Spleen (tissue), 7 donors: ENCODE measurements at regions not wholly inside any gene's neighbourhood (a gene's known extent, or its start where the extent isn't known, plus 50 kb on each side); places are given as distances from the start of the nearest gene placed in this dataset.

Source experiments
- POLR2A ChIP-seq, 3 donors: fragments of 450-650 bp; IDR thresholded peaks; one replicate each; pipeline ENCODE4 v1.5.1; 2017; ENCODE audit warnings: antibody characterized with exemption in 3 of 3, mild to moderate bottlenecking in 1 of 3
- POLR2AphosphoS5 ChIP-seq, 3 donors: sonication (generic); formaldehyde crosslinking; IDR thresholded peaks; one replicate each; pipeline ENCODE4 v1.5.1; 2017; ENCODE audit warnings: antibody characterized with exemption in 3 of 3
- TF ChIP-seq, protein P1 (sequence below), 11 experiments: fragments of 200-600 bp in 7 of 11; fragments of 450-650 bp in 4 of 11; sonication (generic) in 4 of 11; IDR thresholded peaks in 8 of 11; conservative IDR thresholded peaks in 3 of 11; 1 replicate in 7 of 11; 2 replicates in 4 of 11; pipeline versions ENCODE4 v1.4.0 to v1.8.0; 2016 to 2021; ENCODE audit warnings: antibody characterized with exemption in 11 of 11, inconsistent platforms in 4 of 11, mild to moderate bottlenecking in 1 of 11
- donor health status: DM: no; HTN: no; CAD: no; lungs with moderate emphysema.
- donor health status: DM: no; HTN: no; CAD: no.
- donor health status: DM: no; HTN: no; CAD: no.

DNA sequence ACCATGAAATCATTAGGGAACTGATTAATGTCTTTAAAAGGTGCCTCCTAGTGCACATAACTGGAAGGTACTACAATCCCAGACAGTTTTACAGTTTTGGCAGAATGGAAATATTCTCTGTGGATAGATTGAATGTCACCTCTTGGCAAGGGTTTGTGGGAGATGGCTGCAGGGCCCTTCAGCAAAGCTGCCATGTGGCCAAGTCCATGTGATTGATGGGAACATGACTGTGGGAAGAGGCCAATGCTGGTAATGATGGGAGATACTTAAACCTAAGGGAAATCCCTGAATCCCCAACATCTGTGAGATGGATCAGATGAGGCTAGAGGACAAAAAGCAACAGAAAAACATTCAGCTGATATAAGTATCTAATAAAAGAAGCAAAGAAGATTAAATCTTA, 493.7 kb downstream of the MAGEE1 start:
- TF ChIP-seq, protein P1, sequence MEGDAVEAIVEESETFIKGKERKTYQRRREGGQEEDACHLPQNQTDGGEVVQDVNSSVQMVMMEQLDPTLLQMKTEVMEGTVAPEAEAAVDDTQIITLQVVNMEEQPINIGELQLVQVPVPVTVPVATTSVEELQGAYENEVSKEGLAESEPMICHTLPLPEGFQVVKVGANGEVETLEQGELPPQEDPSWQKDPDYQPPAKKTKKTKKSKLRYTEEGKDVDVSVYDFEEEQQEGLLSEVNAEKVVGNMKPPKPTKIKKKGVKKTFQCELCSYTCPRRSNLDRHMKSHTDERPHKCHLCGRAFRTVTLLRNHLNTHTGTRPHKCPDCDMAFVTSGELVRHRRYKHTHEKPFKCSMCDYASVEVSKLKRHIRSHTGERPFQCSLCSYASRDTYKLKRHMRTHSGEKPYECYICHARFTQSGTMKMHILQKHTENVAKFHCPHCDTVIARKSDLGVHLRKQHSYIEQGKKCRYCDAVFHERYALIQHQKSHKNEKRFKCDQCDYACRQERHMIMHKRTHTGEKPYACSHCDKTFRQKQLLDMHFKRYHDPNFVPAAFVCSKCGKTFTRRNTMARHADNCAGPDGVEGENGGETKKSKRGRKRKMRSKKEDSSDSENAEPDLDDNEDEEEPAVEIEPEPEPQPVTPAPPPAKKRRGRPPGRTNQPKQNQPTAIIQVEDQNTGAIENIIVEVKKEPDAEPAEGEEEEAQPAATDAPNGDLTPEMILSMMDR (IDR thresholded peaks at IDR 0.05 in 8 of 11, conservative IDR thresholded peaks at IDR 0.05 in 3 of 11), result no peak
- TF ChIP-seq POLR2A (IDR thresholded peaks at IDR 0.05) (no peak), POLR2AphosphoS5 (IDR thresholded peaks at IDR 0.05) (no peak)
